Endodermal cell (in vitro differentiated cells): ENCODE measurements at regions not wholly inside any gene's neighbourhood (a gene's known extent, or its start where the extent isn't known, plus 50 kb on each side); places are given as distances from the start of the nearest gene placed in this dataset.

Experiments used
- DNase-seq: peaks from one replicate; pipeline ENCODE4 v3.0.0-alpha.2; 2017
- H3K27ac ChIP-seq: 2 replicates; pipeline ENCODE4 v1.5.1; 2013; ENCODE audit warnings: mild to moderate bottlenecking, low read depth, low read length, moderate library complexity
- H3K27me3 ChIP-seq: 2 replicates; pipeline ENCODE4 v1.6.1; 2013; ENCODE audit warnings: mild to moderate bottlenecking, low read length, moderate library complexity; ENCODE audit not compliant: insufficient read depth, control insufficient read depth, poor library complexity, severe bottlenecking
- H3K36me3 ChIP-seq: 2 replicates; pipeline ENCODE4 v1.7.0; 2013; ENCODE audit warnings: mild to moderate bottlenecking, low read length, moderate library complexity; ENCODE audit not compliant: control insufficient read depth, insufficient read depth
- H3K4me1 ChIP-seq: one replicate; pipeline ENCODE4 v1.7.0; 2013; ENCODE audit warnings: low read length; ENCODE audit not compliant: control insufficient read depth, insufficient read depth
- H3K4me3 ChIP-seq: 2 replicates; pipeline ENCODE4 v1.5.1; 2013; ENCODE audit warnings: mild to moderate bottlenecking, low read length, moderate library complexity
- H3K9ac ChIP-seq: 2 replicates; pipeline ENCODE4 v1.6.1; 2013; ENCODE audit warnings: mild to moderate bottlenecking, low read length, moderate library complexity; ENCODE audit not compliant: poor library complexity, severe bottlenecking; ENCODE audit errors: extremely low read depth
- H3K9me3 ChIP-seq: 2 replicates; pipeline ENCODE4 v1.6.1; 2013; ENCODE audit warnings: mild to moderate bottlenecking, low read length, moderate library complexity; ENCODE audit not compliant: control insufficient read depth
- H3K27ac Mint-ChIP-seq: 2 replicates; pipeline ENCODE4 v1.8.0; 2020; ENCODE audit warnings: mixed read lengths
- H3K27me3 Mint-ChIP-seq: 2 replicates; pipeline ENCODE4 v1.8.0; 2021; ENCODE audit warnings: mild to moderate bottlenecking, mixed read lengths; ENCODE audit not compliant: insufficient read depth
- H3K36me3 Mint-ChIP-seq: 2 replicates; pipeline ENCODE4 v1.8.0; 2020; ENCODE audit warnings: low read depth, mixed read lengths
- H3K4me1 Mint-ChIP-seq: 2 replicates; pipeline ENCODE4 v1.8.0; 2020; ENCODE audit warnings: mixed read lengths
- H3K4me3 Mint-ChIP-seq: 2 replicates; pipeline ENCODE4 v1.8.0; 2020; ENCODE audit warnings: mild to moderate bottlenecking, moderate library complexity, mixed read lengths
- H3K9me3 Mint-ChIP-seq: 2 replicates; pipeline ENCODE4 v1.8.0; 2020; ENCODE audit warnings: mild to moderate bottlenecking, mixed read lengths
- WGBS, 2 experiments: methylation state at CpG; one replicate each; pipeline versions ENCODE4 v1.1.5 to v1.1.7; 2013; ENCODE audit warnings: missing lambda C conversion rate in 2 of 2, mixed read lengths in 1 of 2; ENCODE audit not compliant: insufficient coverage in 1 of 2, insufficient read length in 1 of 2; 5-methylcytosine and 5-hydroxymethylcytosine counted together
- TF ChIP-seq, protein P1 (sequence below): fragments of 200-600 bp; sonication (generic); conservative IDR thresholded peaks from 2 replicates; pipeline ENCODE4 v1.5.0; 2021; ENCODE audit warnings: antibody characterized with exemption, mild to moderate bottlenecking

DNA sequence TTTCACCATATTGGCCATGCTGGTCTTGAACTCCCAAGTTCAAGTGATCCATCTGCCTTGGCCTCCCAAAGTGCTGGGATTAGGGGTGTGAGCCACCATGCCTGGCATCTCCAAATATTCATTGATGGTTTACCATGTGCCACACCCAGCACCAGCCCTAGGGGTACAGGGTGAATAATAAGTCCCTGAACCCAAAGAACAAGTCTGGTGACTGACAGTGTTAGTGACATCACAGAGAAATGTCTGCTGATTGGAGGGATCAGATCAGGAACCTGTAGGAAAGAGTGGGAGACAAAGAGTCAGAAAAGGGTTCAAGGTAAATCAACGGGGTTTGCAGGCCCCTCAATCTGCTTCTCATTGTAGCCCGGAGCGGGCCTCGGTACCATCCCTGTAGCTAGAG is 118.4 kb upstream of the NABP1 start:
- no peak overlapping the region for H3K9ac ChIP-seq
- H3K4me3 ChIP-seq: no peak overlapping the region
- H3K36me3 ChIP-seq: no peaks in the 10 kb centered on the region
- Mint-ChIP-seq H3K4me1 (peaks cover 3% of the 10 kb centered on the region), H3K4me3 (no peak overlapping the region), H3K36me3 (no peaks in the 10 kb centered on the region), H3K27me3 (peaks cover 6% of the 10 kb centered on the region), H3K9me3 (no peaks in the 10 kb centered on the region), H3K27ac (no peak overlapping the region)
- peaks cover 3% of the 10 kb centered on the region for H3K4me1 ChIP-seq
- WGBS, 2 experiments: 96% methylated on average over 4 of the region's 4 CpGs; no CpG with 5 or more reads in 1 of the 2 experiments
- H3K9me3 ChIP-seq: no peaks in the 10 kb centered on the region
- H3K27me3 ChIP-seq: no peaks in the 10 kb centered on the region
- no peak overlapping the region for H3K27ac ChIP-seq
- DNase-seq: no peak
- TF ChIP-seq, protein P1, sequence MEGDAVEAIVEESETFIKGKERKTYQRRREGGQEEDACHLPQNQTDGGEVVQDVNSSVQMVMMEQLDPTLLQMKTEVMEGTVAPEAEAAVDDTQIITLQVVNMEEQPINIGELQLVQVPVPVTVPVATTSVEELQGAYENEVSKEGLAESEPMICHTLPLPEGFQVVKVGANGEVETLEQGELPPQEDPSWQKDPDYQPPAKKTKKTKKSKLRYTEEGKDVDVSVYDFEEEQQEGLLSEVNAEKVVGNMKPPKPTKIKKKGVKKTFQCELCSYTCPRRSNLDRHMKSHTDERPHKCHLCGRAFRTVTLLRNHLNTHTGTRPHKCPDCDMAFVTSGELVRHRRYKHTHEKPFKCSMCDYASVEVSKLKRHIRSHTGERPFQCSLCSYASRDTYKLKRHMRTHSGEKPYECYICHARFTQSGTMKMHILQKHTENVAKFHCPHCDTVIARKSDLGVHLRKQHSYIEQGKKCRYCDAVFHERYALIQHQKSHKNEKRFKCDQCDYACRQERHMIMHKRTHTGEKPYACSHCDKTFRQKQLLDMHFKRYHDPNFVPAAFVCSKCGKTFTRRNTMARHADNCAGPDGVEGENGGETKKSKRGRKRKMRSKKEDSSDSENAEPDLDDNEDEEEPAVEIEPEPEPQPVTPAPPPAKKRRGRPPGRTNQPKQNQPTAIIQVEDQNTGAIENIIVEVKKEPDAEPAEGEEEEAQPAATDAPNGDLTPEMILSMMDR: no peak

DNA sequence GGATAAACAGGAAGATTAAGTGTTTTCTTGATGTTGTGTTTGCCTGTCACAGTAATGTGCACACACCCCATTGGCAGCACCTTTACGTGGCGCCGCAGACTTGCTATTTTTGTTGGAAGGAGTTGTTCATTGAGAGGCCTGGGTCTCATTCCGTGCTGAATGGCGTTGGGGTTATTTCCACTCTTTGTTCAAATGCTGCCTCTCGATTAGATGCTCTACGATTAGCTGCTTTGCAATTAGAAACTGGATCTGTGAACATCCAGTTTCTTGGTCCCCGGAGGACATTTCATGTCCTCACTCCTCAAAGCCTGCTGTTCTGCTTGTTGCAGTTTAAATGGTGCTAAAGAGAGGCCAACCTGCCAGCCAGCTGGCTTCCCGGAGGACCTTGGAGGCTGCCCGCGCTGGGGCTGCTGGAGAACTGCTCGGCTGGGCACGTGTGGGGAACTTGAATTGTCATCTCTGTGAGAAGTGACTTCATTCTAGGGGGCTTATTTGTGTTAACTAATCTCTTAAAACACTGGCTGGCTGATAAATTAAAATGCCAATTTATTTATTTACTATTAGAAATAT is 117.4 kb upstream of the NABP1 start:
- Histone ChIP-seq H3K27me3 (no peaks in the 10 kb centered on the region), H3K4me1 (peaks cover 1% of the 10 kb centered on the region), H3K9ac (no peak overlapping the region), H3K9me3 (no peaks in the 10 kb centered on the region), H3K36me3 (no peaks in the 10 kb centered on the region), H3K4me3 (no peak overlapping the region), H3K27ac (no peak overlapping the region)
- no peaks in the 10 kb centered on the region for H3K9me3 Mint-ChIP-seq
- H3K27ac Mint-ChIP-seq: no peak overlapping the region
- DNase-seq: no peak
- no peaks in the 10 kb centered on the region for H3K36me3 Mint-ChIP-seq
- WGBS, 2 experiments: 95 to 99% methylated on average over 8 to 13 of the region's 13 CpGs
- TF ChIP-seq, protein P1: no peak
- H3K4me3 Mint-ChIP-seq: no peak overlapping the region
- peaks cover 10% of the 10 kb centered on the region for H3K4me1 Mint-ChIP-seq
- H3K27me3 Mint-ChIP-seq: peaks cover 4% of the 10 kb centered on the region

- Histone ChIP-seq H3K4me3 (no peak overlapping the region), H3K9me3 (no peaks in the 10 kb centered on the region), H3K9ac (no peak overlapping the region), H3K4me1 (no peaks in the 10 kb centered on the region), H3K27ac (no peak overlapping the region), H3K27me3 (no peaks in the 10 kb centered on the region), H3K36me3 (no peaks in the 10 kb centered on the region)
- 88 to 94% methylated on average over 2 to 3 of the region's 3 CpGs for WGBS, 2 experiments
- no peak overlapping the region for H3K4me3 Mint-ChIP-seq
- peak overlapping the region; percentile 1 for H3K27ac Mint-ChIP-seq
- no peaks in the 10 kb centered on the region for H3K9me3 Mint-ChIP-seq
- TF ChIP-seq, protein P1: no peak
- no peak for DNase-seq
- no peaks in the 10 kb centered on the region for H3K36me3 Mint-ChIP-seq
- H3K4me1 Mint-ChIP-seq: peaks cover 22% of the 10 kb centered on the region
- peaks cover 2% of the 10 kb centered on the region for H3K27me3 Mint-ChIP-seq
Observed at GRCh38 chr2:191565120-191565519, 112.8 kb upstream of the NABP1 start.
